ENCODE measurements at regions not wholly inside any gene's neighbourhood (a gene's known extent, or its start where the extent isn't known, plus 50 kb on each side); places are given as distances from the start of the nearest gene placed in this dataset.

- no peak for TF ChIP-seq CTCF (IDR thresholded peaks at IDR 0.05)
- TF ChIP-seq JUN (IDR thresholded peaks at IDR 0.05), result no peak
- no peak for TF ChIP-seq NR3C1 (IDR thresholded peaks at IDR 0.05)
- no peak for TF ChIP-seq RNF2 (IDR thresholded peaks at IDR 0.05; ENCODE audit: borderline replicate concordance, low read depth)
- TF ChIP-seq HMGXB4 (CRISPR knock-in tag; IDR thresholded peaks at IDR 0.05; ENCODE audit: borderline replicate concordance), result no peak
- TF ChIP-seq SMC3 (IDR thresholded peaks at IDR 0.05), result no peak
- TF ChIP-seq BCL3 (IDR thresholded peaks at IDR 0.05), result no peak
- no peak for TF ChIP-seq ZNF302 (CRISPR knock-in tag; IDR thresholded peaks at IDR 0.05)
- no peak for TF ChIP-seq RAD21 (conservative IDR thresholded peaks at IDR 0.05 in 1 of 2, IDR thresholded peaks at IDR 0.05 in 1 of 2)
- no peak for TF ChIP-seq MAZ (IDR thresholded peaks at IDR 0.05; ENCODE audit: borderline replicate concordance, low read depth, low read length)
- TF ChIP-seq JUNB (IDR thresholded peaks at IDR 0.05), result no peak
These were observed 330.3 kb upstream of the SGO1 start for GRCh38 chr3:20516311-20516710.

All from A549 (cell line).